ENCODE measurements at regions not wholly inside any gene's neighbourhood (a gene's known extent, or its start where the extent isn't known, plus 50 kb on each side); places are given as distances from the start of the nearest gene placed in this dataset.

DNA sequence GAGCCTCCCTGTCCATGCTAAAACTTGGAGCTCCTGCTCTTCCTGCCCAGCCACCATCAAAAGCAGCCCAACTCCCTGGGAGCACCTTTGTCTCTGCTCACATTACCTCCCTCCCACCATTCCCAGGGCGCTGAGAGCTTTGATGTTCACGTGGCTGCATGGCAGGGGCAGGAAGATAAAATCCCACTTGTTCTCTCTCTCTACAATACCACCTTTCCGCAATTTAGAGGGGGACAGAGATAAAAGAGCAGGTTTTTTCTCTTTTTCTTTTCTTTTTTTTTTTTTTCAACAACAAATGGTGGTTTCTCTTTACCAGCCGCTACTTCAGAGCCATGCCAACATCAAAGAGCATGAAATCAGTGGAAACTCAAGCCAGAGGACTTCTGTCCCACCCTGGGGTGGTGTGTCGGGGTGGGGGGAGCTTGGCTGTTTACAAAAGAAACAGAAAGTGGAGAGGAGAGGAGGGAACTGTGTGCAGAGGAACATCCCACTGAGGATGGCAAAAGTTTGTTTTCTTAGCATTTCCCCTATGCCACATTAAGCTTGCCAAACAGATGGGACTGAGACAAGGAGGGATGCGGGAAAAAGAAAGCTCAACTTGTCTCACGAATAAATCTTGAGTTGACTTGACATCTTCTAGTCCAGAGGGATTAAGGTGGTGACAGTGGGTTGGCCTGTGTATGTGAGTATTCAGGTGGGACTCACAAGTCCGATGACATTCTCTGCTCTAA, 103.7 kb upstream of the NUDT4 start:
- H3K4me3 ChIP-seq (ENCODE audit: low read depth, low read length): no peak overlapping the region
- no peak overlapping the region for H3K27ac ChIP-seq
- H3K9me3 ChIP-seq (ENCODE audit: severe bottlenecking): no peaks in the 10 kb centered on the region
- TF ChIP-seq, protein P1, sequence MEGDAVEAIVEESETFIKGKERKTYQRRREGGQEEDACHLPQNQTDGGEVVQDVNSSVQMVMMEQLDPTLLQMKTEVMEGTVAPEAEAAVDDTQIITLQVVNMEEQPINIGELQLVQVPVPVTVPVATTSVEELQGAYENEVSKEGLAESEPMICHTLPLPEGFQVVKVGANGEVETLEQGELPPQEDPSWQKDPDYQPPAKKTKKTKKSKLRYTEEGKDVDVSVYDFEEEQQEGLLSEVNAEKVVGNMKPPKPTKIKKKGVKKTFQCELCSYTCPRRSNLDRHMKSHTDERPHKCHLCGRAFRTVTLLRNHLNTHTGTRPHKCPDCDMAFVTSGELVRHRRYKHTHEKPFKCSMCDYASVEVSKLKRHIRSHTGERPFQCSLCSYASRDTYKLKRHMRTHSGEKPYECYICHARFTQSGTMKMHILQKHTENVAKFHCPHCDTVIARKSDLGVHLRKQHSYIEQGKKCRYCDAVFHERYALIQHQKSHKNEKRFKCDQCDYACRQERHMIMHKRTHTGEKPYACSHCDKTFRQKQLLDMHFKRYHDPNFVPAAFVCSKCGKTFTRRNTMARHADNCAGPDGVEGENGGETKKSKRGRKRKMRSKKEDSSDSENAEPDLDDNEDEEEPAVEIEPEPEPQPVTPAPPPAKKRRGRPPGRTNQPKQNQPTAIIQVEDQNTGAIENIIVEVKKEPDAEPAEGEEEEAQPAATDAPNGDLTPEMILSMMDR (IDR thresholded peaks at IDR 0.05; ENCODE audit: low read depth, low read length): no peak
- no peak for DNase-seq
- no peaks in the 10 kb centered on the region for H3K27me3 ChIP-seq (ENCODE audit: insufficient read depth, low read depth, severe bottlenecking)
- H3K36me3 ChIP-seq: no peaks in the 10 kb centered on the region

DNA sequence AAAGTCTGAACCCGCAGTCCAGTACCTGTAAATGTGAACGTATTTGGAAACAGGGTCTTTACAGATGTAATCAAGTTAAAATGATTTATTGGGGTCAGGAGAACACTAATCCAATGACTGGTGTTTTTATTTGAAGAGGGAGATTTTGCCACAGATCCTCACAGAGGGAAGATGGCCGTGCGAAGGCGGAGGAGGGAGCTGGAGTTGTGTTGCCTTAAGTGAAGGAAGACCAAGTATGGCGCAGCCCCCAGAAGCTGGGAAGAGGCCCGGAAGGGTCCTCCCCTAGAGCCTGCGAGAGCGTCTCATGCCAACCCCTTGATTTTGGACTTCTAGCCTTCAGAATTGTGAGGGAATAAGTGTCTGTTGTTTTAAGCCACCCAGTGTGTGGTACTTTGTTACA, 102.8 kb upstream of the NUDT4 start:
- TF ChIP-seq, protein P1 (IDR thresholded peaks at IDR 0.05; ENCODE audit: low read depth, low read length): no peak
- DNase-seq: no peak

DNA sequence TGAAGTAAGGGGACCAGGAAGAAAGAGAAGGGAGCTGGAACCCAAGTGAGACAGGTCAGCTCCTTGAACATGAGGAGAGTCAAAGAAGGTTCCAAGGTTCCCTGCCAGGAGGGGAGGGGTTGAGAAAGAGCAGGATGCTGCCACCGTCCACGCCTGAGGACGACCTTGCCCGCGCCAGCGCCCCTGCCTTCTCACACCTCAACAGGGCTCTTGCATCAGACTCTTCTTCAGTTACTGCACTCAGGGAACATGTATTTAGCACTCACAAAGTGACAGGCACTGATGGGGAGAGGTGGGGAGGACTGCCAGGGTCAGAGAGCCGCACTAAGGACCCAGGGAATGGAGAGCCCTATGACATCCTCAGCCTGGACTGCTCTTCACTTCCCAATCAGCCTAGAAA, 102.1 kb upstream of the NUDT4 start:
- no peaks in the 10 kb centered on the region for H3K27me3 ChIP-seq (ENCODE audit: insufficient read depth, low read depth, severe bottlenecking)
- H3K36me3 ChIP-seq: no peaks in the 10 kb centered on the region
- no peaks in the 10 kb centered on the region for H3K9me3 ChIP-seq (ENCODE audit: severe bottlenecking)
- no peak for DNase-seq
- TF ChIP-seq, protein P1 (IDR thresholded peaks at IDR 0.05; ENCODE audit: low read depth, low read length): no peak
- H3K4me3 ChIP-seq (ENCODE audit: low read depth, low read length): no peak overlapping the region
- H3K27ac ChIP-seq: no peak overlapping the region

More for the DNA sequence above, 102.8 kb upstream of the NUDT4 start:
- Histone ChIP-seq H3K27ac (no peak overlapping the region), H3K9me3 (ENCODE audit: severe bottlenecking) (no peaks in the 10 kb centered on the region), H3K36me3 (no peaks in the 10 kb centered on the region), H3K27me3 (ENCODE audit: insufficient read depth, low read depth, severe bottlenecking) (no peaks in the 10 kb centered on the region), H3K4me3 (ENCODE audit: low read depth, low read length) (no peak overlapping the region)

DNA sequence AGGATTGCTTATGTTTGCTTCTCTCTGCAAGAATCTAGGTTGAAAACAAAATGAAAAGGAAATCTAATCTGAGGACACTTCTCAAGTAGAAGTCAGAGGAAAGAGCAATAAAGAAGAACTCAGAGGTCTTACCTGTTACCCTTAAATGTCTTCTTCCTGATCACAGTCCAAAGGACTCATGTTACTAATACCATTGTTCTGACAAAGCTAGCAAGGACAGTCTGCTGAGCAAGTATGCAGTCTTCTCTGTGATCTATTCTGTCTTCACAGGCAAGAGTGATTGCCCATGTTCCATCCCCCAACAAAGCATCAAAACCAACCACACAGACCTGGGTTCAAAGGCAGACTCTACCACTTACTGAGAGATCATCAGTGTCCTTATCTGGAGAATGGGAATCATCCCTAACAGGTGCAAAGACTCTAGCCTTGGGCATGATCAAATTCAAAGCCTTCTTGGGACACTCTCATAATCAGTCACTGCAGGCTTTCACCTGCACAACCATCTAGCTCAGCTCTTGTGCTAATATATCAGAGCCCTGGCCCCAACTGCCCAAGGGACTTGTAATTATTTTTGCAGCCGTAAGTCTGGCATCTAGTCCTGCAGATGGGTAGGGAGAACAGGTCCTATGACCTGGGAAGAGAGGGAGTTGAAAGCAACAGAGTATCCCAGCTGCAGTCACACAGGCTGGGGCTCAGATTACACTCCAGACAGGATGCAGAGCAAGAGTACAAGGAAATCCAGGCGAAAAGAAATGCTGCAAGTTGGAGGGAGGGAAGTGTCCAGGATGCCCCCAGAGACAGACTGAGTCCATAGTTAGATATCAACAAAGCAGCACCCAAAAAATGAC, 97.9 kb upstream of the NUDT4 start:
- Histone ChIP-seq H3K4me3 (ENCODE audit: low read depth, low read length) (no peak overlapping the region), H3K27ac (no peak overlapping the region), H3K27me3 (ENCODE audit: insufficient read depth, low read depth, severe bottlenecking) (no peaks in the 10 kb centered on the region), H3K9me3 (ENCODE audit: severe bottlenecking) (no peaks in the 10 kb centered on the region), H3K36me3 (no peaks in the 10 kb centered on the region)
- DNase-seq: no peak
- TF ChIP-seq, protein P1 (IDR thresholded peaks at IDR 0.05; ENCODE audit: low read depth, low read length): no peak

DNA sequence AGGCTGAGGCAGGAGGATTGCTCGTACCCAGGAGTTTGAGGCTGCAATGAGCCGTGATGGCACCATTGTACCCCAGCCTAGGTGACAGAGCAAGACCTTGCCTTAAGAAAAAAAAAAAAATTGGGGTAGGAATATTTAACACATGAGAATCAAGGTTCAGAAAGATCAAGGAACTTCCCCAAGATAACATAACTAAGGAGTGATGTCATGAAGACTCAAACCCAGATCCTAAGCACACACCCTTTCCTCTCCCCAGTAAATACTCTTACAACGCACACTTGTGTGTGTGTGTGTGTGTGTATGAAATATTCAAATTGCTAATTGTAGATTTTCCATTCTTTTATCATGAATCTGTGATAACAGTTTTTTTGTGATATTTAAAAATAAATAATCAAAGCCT, 90.6 kb upstream of the NUDT4 start:
- no peak for DNase-seq
- Histone ChIP-seq H3K4me3 (ENCODE audit: low read depth, low read length) (no peak overlapping the region), H3K27ac (no peak overlapping the region), H3K36me3 (no peaks in the 10 kb centered on the region), H3K27me3 (ENCODE audit: insufficient read depth, low read depth, severe bottlenecking) (no peaks in the 10 kb centered on the region), H3K9me3 (ENCODE audit: severe bottlenecking) (peaks cover 2% of the 10 kb centered on the region)
- TF ChIP-seq, protein P1 (IDR thresholded peaks at IDR 0.05; ENCODE audit: low read depth, low read length): no peak

All from WERI-Rb-1 (cell line).